HG02678 (cell line): ENCODE measurements at regions not wholly inside any gene's neighbourhood (a gene's known extent, or its start where the extent isn't known, plus 50 kb on each side); places are given as distances from the start of the nearest gene placed in this dataset.
"Not testable (repeated sequence)": the region's sequence is repeated elsewhere in the genome, so short reads cannot be mapped to it uniquely, and the experiment has no call there.

ENCODE experiments used
- ATAC-seq: cut with Tn5 transposase; IDR thresholded peaks from one replicate; pipeline ENCODE4 v1.9.1; 2021; ENCODE audit warnings: mild to moderate bottlenecking, moderate library complexity; ENCODE audit not compliant: unreplicated experiment

DNA sequence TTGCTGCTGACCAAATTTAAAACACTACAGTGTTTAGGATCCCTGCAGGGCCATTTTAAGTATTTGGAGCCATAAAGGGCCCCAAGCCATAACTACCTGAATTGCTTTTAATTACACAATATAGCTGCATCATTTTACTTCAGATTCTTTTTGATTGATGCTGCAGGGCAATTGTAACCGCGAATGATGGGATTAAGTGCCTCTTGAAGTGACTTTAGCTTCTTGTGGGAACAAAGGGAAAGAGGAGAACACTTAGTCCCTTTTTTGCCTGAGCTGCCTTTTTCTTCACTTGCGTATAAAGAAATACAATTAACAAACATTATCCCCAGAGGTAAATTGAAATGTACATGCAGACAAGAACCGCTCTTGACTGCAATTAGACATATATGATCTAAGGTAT is 228.5 kb downstream of the ZIC5 start:
- no peak for ATAC-seq

DNA sequence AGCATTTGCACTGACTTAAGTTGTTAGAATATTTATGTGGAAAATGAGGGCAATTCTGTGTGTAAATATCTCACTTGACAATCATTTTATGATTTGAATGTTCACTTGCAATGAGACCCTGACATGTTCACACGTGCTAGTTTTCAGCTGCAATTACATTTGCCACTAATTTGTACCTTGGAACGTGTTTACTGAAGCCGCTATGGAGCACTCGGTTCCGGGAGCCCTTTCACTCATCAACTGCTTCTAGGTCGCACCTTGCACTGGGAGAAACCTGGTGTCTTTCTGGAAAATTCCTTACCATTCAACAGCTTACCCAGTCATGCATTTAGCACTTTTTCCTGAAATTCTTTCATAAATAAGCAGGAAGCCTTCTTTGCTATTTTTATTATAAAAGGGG is 229.6 kb downstream of the ZIC5 start:
- ATAC-seq, result no peak

DNA sequence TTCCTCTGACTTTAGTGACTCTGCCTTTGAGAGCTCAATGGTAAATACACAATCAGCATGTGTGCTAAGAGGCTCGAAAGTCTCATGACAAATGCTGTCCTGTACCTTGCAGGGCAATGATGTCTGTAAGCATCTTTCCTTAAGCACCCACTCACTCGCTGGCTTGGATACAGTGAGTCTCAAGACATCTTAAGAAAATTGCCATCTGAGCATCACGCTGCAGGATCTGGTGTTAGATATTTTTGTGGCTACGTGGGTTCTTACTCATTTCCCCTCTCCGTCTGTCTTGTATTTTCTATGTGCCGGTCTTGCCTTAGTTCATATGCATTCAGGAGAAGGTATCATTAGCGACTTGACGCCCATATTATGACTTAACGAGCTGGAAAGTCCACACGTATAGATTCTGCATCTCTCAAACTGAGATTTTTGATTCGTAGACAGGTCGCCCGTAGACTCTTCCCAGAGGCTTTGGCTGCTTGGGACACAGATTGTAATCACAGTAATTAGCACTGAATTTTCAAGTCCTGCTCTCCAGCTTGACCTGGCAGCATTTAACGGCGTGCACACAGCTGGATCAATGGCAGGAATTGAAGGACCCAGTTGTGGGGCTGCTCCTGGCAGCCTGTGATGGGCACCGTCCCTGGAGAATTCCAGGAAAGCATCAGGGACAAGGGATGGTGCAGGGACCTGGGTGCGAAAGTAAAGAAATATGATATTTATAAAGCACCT is 231.2 kb downstream of the ZIC5 start:
- ATAC-seq, result no peak

DNA sequence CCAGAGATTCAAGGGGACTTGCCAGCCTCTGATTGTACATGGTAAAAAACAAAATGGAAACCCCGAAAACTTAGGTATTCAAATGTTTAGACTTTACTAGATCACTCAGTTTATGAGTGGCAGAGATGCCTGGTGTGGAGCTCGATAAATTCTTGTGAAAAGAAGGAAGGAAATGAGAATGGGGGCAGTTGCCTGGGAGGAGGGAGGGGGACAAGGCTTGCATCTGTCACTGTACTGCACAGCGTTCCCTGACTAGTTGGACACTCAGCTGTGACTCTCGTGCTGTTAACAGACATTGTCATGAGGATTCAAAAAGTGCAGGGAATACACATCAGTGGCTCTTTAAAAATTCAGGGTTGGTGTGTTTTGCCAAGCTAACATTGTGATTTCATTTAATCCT is 232.9 kb downstream of the ZIC5 start:
- no peak for ATAC-seq

DNA sequence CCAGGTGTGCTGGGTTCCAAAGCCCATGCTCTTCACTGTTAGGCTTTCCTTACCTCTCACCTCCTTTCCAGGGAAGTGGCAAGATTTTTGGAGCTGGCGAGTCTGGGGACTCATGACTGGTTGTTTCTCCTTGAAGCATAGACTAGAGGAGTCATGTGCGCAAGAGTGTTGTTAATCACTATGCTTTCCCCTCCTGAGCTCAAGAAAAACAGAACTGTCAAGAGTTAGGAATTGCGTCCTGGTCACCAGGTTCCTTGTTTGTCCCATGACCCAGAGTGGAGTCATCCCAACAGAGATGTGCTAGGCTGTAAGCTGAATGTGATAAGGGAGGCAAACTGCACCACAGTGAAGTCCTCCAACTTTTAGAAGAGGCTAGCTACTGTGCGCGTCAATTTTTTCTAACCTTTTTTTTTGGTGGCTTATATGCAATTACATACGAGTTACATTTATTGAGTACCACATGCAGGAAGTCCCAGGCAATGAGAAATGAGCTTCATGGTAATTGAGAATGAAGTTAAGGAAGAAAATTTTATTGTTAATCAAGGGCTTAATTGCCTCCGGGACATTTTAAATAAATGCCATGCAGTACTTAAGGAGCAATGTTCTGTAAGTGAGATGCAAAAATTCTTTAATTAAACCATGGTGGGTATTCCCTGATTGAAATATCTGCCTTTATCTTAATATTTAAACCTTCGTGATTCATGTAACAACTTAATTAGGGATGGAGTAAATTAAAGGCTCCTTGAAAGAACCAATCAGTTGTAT is 233.9 kb downstream of the ZIC5 start:
- ATAC-seq, result no peak

DNA sequence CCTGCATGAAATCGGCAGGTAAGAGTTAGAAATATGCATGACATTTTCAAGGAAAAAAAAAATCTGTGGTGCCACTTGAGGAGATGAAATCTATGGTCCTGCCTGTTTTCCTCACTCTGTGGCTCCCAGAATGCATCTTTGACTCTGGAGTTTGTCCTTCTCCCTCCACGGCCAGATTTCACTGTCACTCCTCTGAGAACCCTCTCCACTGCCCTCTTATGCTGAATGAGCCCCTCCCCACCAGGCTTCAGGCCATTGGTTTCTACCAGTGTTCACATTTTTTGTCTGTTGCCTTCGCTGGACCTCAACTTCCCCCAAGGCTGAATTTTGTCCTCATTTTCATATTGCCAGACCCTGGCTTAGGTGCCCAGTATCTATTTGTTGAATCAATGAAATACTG is 235.0 kb downstream of the ZIC5 start:
- no peak for ATAC-seq

DNA sequence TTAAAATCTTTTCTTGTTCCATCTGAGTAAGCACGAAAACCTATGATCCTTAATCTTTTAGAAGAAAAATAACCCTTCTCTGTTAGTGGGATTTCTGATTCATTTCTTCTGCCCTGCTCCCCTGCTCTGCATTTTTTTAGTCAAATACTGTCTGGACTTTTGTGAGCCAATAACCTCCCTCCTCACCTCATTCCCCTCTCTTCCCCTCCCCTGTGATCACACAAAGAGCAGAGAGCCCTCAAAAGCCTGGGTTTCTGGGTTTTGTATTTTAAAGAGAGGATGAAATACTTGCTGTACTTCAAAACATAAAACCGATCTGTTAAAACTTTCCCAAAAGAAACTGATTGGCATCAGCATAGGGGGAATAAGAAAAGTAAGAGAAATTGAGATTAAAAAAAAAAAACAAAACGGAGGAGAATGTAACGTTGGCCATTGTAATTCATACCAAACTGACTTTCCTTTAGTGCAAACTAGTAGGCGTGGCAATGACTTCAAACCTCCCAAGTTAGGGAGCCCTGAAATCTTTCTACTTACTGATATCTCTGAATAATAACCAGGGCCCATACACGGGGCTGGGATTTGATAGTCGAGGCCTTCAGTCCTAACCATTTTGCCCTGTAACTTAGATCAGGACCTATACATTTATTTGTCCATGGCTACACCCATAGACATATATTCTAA is 232.9 kb downstream of the TM9SF2 start:
- no peak for ATAC-seq

DNA sequence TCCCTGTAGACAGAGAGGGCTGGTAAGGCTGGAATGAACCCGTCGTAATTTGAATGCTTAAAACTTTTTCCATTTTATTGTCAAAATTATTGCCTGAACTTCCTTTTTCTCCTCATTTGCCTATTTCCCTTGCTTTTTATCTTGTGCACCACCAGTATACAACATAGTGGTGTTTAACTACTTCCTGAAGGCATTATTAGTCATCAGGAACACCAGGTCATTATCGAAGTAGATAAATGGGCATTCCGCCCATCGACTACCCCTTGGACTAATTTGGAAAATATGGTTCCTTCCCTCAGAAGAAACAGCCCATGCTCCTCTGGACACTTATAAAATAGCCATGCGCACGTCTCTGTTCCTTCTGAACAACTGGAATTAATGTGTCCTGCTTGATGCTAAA is 232.1 kb downstream of the TM9SF2 start:
- ATAC-seq, result no peak

DNA sequence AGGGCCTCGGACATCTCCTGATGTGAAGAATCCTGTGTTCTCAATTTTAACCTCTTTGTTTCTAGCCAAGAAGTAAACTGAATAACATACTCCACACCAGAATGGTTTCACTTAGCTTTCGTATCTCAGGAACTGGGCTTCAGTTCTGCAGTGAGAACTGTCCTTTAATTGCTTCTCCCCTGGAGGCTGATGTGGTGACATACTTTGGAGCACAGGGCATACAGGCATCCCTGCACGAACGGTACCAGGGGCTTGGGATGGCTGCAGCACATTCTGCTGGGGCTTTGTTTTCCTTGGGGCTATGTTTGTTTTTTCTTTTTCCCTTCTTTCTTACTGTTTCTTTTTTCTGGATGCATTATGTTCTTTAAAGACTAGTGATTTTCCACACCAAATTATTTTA is 230.5 kb downstream of the TM9SF2 start:
- ATAC-seq, result no peak

DNA sequence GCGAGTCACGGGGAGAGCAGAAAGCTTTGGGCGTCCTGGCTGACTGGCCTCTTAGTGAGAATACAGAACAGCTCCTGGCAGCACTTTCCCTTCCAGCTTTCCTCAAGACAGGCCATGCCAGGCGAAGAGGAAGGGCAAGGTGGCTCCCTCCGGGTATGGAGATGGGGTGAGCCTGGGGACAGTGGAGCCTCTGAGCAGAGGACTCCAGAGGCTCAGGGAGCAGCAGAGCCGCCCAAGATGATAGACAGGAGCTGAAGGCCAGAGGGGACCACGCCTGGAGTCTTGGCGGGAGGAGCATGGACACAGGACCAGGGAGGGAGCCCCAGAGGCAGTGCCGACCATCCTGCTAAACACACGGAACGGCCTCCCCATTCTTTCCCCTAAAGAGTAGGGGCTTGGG is 229.1 kb downstream of the TM9SF2 start:
- no peak for ATAC-seq

DNA sequence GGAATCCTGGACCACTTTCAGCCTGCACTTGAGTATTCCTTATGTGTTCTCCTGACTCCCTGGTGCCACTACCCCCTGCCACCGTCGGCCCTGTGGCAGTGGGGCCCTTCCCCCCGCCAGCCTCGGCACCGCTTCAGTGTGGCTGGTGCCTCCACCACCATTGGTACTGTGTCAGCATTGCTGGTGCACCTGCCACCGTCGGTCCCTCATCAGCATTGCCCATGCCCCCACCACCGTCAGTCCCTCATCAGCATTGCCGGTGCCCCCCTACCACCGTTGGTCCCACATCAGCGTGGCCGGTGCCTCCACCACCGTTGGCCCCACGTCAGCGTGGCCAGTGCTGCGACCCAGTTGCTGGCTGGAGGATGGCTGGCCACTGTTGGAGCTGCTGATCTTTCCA is 228.5 kb downstream of the TM9SF2 start:
- no peak for ATAC-seq

DNA sequence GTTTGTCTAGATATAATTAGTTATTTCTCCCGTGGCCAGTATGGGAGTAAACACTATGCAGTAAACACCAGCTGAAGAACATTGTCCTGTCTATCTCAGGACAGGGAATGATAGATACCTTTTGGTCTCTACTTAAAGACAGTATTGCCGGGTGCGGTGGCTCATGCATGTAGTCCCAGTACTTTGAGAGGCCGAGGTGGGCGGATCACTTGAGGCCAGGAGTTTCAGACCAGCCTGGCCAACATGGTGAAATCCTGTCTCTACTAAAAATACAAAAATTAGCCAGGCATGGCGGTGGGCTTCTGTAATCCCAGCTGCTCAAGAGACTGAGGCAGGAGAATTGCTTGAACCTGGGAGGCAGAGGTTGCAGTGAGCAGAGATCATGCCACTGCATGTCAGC is 226.4 kb downstream of the TM9SF2 start:
- ATAC-seq, result not testable (repeated sequence)

DNA sequence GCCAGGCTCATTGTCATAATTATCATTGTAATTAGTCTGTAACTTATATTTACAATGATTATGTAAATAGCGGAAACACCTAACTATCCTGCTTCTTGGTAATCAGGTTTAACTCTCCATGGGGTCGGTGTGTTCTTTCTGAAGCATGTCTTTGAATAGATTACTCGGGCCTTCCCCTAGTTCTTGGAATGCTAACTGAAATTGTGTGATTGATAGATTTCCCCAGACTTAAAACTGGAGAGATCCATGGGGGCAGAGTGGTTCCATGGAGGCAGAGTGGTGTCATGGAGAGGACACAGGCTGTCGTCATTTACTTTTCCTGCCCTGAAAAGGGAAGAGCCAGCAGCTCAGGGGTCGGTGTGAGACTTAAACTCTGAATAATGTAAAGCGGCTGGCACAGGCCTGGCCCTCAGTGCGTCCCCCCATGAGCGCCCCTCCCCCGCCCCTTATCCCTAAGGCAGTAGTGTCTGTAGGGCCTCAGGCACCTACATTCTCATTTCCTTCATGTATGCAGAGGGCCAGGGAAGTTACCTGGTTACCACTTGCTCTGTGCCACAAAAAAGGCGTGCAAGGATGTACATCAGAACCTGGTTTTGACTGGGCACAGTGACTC is 225.1 kb downstream of the TM9SF2 start:
- no peak for ATAC-seq

DNA sequence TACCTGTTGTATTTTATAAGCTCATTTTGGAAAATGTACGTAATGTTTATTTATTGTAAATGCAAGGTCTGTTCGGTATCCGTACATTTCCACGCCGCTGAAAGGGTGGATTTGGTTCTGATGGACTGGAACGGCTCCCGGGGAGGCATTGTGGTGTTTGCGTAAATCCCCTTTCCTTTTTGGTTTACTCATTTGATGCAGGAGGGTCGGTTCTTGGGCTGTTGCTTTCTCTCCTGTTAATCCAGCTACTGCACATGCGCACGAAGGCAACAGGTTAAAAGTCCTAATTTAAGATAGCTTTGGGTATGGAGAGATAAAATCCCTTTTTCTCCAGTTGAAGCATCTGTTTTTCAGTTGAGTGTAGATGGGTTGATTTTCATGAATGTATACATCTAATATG is 224.4 kb downstream of the TM9SF2 start:
- ATAC-seq, result no peak

DNA sequence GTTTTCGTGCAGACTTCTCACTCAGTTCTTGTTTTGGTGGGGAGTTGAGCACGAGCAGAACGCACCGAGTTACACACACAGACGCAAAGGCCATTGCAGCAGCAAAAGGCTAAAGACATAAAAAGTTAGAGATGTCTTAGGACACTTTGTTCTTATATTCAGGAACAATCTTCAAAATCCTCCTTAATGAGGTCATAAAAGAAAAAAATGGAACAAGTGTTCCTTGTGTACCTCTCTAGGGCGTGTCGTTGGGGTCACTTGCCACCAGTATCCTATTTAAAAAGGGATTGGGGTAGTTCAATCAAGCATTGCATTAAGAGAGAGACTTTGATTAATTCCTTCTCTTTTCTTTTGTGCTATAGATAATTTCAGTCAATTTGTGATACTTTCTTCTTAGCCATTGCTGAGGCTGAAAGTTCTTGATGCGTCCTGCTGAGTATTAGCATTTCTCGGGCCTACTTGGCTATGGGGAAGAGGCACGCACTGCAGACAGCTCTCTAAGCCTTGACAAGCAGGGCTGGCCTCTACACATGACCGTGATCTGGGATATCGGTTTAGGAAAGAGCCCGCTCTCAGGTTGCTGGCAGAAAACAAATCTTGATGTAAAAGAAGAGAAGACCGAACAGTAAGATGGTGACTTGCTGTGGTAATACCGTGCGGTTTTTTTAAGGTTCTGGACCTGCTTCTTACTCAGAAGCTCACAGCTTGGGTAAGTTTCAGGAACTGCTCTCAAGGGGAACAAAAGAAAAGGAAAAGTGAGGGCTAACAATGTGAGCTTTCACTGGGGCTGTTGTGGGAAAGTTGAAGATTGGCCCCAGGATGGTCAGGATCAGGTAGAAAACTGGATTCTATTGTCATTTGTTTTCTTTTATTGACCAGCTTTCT is 223.6 kb downstream of the TM9SF2 start:
- ATAC-seq, result no peak

DNA sequence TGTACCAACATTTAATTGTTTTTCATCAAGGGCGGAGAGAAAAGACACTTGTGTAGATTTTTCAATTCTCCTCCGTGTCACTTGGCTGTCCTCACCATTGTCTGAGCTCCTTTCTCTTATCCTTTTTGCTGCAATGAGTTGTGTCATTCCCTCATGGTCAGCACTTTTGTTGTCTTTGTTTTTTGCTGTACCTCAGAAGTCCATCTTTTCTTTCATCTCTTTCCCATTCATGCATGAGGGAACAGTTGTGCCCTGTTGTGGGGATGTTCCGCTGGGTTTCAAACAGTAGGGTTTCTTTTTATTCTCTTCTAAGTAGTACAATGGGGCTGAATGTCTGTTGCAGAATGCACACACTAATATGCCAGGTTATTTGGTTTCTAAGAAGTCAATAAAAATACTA is 222.6 kb downstream of the TM9SF2 start:
- ATAC-seq, result no peak

DNA sequence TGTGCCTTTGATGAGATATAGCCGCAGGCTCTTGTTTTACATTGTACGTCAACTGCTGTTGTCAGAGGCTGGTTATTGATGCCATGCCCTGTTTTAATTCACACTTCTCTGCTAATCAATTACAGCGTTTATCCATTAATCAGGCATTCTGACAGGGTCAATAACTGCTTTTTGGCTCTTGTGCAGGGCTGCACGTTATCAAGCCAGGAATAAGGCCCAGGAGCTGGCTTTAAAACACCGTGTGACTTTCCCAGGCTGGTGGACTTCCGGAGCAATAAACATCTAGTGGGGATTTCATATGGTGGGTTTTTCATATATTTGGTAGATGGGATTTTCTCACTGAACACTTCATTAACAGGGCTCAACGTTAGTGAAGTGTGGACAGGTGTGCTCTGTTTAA is 221.7 kb downstream of the TM9SF2 start:
- ATAC-seq, result no peak

DNA sequence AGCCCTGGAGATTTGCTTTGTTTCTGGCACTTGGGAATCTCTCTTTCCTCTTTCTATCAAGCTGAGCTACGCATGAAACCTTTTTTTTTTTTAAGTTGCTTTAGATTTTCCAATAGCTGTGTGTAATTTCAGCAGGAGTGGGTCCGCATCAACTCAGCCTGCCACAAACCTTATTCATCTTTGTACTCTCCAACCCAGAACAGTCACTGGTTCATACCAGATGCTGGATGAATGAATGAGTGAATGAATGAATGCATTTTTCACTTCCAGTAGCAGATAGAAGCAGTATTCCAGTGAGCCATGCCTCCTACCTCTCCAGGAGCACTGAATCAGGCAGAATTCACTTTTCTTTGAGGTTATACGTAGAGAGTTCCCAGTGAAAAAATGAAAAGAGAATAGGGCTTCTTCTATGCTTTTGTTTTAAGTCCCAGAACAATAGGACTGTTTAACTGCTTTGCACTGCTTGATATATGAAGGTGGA is 221.1 kb downstream of the TM9SF2 start:
- ATAC-seq, result no peak

DNA sequence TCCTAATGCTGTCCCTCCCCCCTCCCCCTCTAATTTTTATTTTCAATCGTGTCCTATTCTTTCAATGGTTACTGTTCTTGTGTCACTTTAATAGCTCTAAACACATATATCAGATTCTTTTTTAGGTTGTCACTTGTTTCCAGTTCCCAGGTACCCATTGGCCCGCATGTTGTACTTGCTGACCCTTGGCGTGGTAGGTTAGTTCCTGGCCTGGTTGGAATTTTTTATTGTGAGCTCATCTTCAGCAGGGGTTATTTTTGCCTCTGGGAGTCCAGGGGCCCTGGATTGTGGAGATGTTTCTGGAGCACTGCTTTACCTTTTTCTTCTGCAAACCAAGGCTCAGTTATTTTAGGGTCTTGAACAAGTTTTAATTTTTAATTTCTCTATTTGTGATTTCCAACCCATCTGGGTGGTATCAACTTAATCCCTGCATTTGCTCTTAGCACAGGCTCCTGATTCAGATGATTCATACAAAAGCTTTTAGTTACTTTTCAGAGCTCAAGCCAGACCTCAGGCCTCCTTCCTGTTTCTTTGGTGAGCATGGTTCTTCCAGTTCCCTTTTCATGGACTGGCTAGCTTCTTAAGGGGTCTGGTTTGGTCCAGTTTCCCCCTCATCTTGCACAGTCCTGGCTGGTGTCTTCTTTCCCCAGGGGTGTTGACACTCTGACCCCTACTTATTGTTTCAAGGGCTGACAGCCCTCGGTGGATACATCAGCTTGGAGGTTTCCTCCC is 220.5 kb downstream of the TM9SF2 start:
- no peak for ATAC-seq
